ENCODE measurements at regions not wholly inside any gene's neighbourhood (a gene's known extent, or its start where the extent isn't known, plus 50 kb on each side); places are given as distances from the start of the nearest gene placed in this dataset.

- CTCF ChIA-PET: no interaction called here
- TF ChIP-seq CTCF (IDR thresholded peaks at IDR 0.05; ENCODE audit: unreplicated experiment): no peak
Observed at GRCh38 chr3:923161-923910, 169.5 kb upstream of the CNTN6 start.

GRCh38 chr3:930866-931265 is 162.0 kb upstream of the CNTN6 start:
- Mint-ChIP-seq H3K27me3 (ENCODE audit: unreplicated experiment) (no peaks in the 10 kb centered on the region), H3K4me1 (ENCODE audit: low read depth, unreplicated experiment) (no peaks in the 10 kb centered on the region), H3K9me3 (ENCODE audit: low read depth, unreplicated experiment) (peaks cover 3% of the 10 kb centered on the region), H3K36me3 (ENCODE audit: insufficient read depth, unreplicated experiment) (no peaks in the 10 kb centered on the region), H3K4me3 (ENCODE audit: low read depth, unreplicated experiment) (no peak overlapping the region), H3K27ac (ENCODE audit: unreplicated experiment) (no peak overlapping the region)
- intact Hi-C loops (cut with micrococcal nuclease; ENCODE audit: unreplicated experiment): no loop called here
- CTCF ChIA-PET: interaction anchor here (1.1 kb wide), 1 partner anchor 34 kb away, joined by 3 read pairs; no protein-coding TSS in a partner anchor
- no peak for DNase-seq
- no peak for TF ChIP-seq CTCF (IDR thresholded peaks at IDR 0.05; ENCODE audit: unreplicated experiment)
- no TSS peak for BruUV-seq (replicated peaks)

More at GRCh38 chr3:923161-923910, 169.5 kb upstream of the CNTN6 start:
- H3K9me3 Mint-ChIP-seq (ENCODE audit: low read depth, unreplicated experiment): no peaks in the 10 kb centered on the region
- H3K36me3 Mint-ChIP-seq (ENCODE audit: insufficient read depth, unreplicated experiment): no peaks in the 10 kb centered on the region
- no peak overlapping the region for H3K4me3 Mint-ChIP-seq (ENCODE audit: low read depth, unreplicated experiment)
- BruUV-seq (replicated peaks): no TSS peak
- no peak overlapping the region for H3K27ac Mint-ChIP-seq (ENCODE audit: unreplicated experiment)
- H3K4me1 Mint-ChIP-seq (ENCODE audit: low read depth, unreplicated experiment): no peaks in the 10 kb centered on the region
- intact Hi-C loops (cut with micrococcal nuclease; ENCODE audit: unreplicated experiment): no loop called here
- DNase-seq: no peak
- H3K27me3 Mint-ChIP-seq (ENCODE audit: unreplicated experiment): no peaks in the 10 kb centered on the region

- BruUV-seq (replicated peaks): no TSS peak
- intact Hi-C loops (cut with micrococcal nuclease; ENCODE audit: unreplicated experiment): no loop called here
- no peak for DNase-seq
- H3K9me3 Mint-ChIP-seq (ENCODE audit: low read depth, unreplicated experiment): peaks cover 6% of the 10 kb centered on the region
- no peaks in the 10 kb centered on the region for H3K36me3 Mint-ChIP-seq (ENCODE audit: insufficient read depth, unreplicated experiment)
- H3K4me3 Mint-ChIP-seq (ENCODE audit: low read depth, unreplicated experiment): no peak overlapping the region
- no peak for TF ChIP-seq CTCF (IDR thresholded peaks at IDR 0.05; ENCODE audit: unreplicated experiment)
- H3K27ac Mint-ChIP-seq (ENCODE audit: unreplicated experiment): no peak overlapping the region
- CTCF ChIA-PET: no interaction called here
- H3K4me1 Mint-ChIP-seq (ENCODE audit: low read depth, unreplicated experiment): no peaks in the 10 kb centered on the region
- H3K27me3 Mint-ChIP-seq (ENCODE audit: unreplicated experiment): no peaks in the 10 kb centered on the region
Observed at GRCh38 chr3:933326-933725, 159.5 kb upstream of the CNTN6 start.

- Mint-ChIP-seq H3K4me3 (ENCODE audit: low read depth, unreplicated experiment) (no peak overlapping the region), H3K27me3 (ENCODE audit: unreplicated experiment) (no peaks in the 10 kb centered on the region), H3K4me1 (ENCODE audit: low read depth, unreplicated experiment) (no peaks in the 10 kb centered on the region), H3K36me3 (ENCODE audit: insufficient read depth, unreplicated experiment) (no peaks in the 10 kb centered on the region), H3K27ac (ENCODE audit: unreplicated experiment) (no peak overlapping the region), H3K9me3 (ENCODE audit: low read depth, unreplicated experiment) (peaks cover 2% of the 10 kb centered on the region)
- intact Hi-C loops (cut with micrococcal nuclease; ENCODE audit: unreplicated experiment): no loop called here
- no peak for TF ChIP-seq CTCF (IDR thresholded peaks at IDR 0.05; ENCODE audit: unreplicated experiment)
- BruUV-seq (replicated peaks): no TSS peak
- CTCF ChIA-PET: no interaction called here
- no peak for DNase-seq
Observed at GRCh38 chr3:944786-945185, 148.0 kb upstream of the CNTN6 start.
